ENCODE measurements at regions not wholly inside any gene's neighbourhood (a gene's known extent, or its start where the extent isn't known, plus 50 kb on each side); places are given as distances from the start of the nearest gene placed in this dataset.

DNA sequence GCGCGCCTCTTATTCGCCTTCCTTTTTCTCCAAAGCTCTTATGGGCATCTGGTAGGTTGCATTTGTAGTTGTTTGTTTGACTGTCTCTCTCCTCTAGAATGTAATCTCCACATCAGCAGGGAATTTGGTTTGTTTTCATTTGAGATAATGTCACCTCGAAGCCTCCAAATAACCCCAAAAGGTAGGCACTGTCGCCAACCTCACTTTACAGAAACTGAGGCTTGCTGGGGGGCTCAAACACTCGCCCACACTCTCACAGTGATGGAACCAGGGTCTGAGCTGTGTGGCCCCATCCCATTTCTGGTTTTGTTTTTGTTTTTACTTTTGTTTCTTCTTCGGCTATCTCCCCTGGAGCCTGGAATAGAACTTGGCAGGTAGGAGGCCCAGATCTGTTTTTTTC lies 172.2 kb upstream of the MYCN start:
- no peak for DNase-seq
- intact Hi-C loops (cut with DNase I; ENCODE audit: low total_unique reads): no loop called here
- TF ChIP-seq POLR2AphosphoS5 (IDR thresholded peaks at IDR 0.05) (no peak), POLR2A (IDR thresholded peaks at IDR 0.05) (no peak)
- TF ChIP-seq, protein P1, sequence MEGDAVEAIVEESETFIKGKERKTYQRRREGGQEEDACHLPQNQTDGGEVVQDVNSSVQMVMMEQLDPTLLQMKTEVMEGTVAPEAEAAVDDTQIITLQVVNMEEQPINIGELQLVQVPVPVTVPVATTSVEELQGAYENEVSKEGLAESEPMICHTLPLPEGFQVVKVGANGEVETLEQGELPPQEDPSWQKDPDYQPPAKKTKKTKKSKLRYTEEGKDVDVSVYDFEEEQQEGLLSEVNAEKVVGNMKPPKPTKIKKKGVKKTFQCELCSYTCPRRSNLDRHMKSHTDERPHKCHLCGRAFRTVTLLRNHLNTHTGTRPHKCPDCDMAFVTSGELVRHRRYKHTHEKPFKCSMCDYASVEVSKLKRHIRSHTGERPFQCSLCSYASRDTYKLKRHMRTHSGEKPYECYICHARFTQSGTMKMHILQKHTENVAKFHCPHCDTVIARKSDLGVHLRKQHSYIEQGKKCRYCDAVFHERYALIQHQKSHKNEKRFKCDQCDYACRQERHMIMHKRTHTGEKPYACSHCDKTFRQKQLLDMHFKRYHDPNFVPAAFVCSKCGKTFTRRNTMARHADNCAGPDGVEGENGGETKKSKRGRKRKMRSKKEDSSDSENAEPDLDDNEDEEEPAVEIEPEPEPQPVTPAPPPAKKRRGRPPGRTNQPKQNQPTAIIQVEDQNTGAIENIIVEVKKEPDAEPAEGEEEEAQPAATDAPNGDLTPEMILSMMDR (IDR thresholded peaks at IDR 0.05 in 8 of 11, conservative IDR thresholded peaks at IDR 0.05 in 3 of 11): no peak
- Histone ChIP-seq H3K4me1 (no peaks in the 10 kb centered on the region), H3K9me3 (no peaks in the 10 kb centered on the region), H3K4me3 (no peak overlapping the region), H3K27ac (no peak overlapping the region), H3K36me3 (no peaks in the 10 kb centered on the region), H3K27me3 (replicated peaks in 1 of 7) (no peaks in the 10 kb centered on the region)
- 72 to 85% (median 77%) methylated on average over 7 of the region's 7 CpGs for WGBS, 5 donors

DNA sequence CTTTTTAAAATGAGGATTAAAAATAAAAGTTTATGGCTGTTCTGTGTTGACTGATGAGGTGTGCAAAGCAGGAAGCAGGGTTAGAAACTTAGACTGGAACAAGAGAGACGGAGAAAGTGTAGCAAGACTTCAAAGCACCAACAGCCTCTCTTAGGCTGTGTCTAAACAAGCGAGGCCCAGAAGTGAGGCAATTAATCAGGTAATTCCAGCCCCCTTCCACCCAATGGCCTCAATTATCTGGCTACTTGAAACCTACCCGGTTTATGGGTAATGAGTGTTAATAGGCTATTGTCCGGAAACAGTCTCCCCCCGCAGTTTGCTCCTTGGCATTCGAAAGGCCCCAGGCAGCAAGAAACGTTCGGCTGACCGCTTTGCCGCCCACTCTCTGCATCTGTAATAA lies 171.7 kb upstream of the MYCN start:
- H3K27me3 ChIP-seq (replicated peaks in 1 of 7): no peaks in the 10 kb centered on the region
- WGBS, 5 donors: 73 to 93% (median 82%) methylated on average over 10 of the region's 10 CpGs
- no peak for DNase-seq
- no peaks in the 10 kb centered on the region for H3K36me3 ChIP-seq
- intact Hi-C loops (cut with DNase I; ENCODE audit: low total_unique reads): no loop called here
- H3K4me3 ChIP-seq: no peak overlapping the region
- no peak overlapping the region for H3K27ac ChIP-seq
- TF ChIP-seq, protein P1 (IDR thresholded peaks at IDR 0.05 in 8 of 11, conservative IDR thresholded peaks at IDR 0.05 in 3 of 11): no peak
- TF ChIP-seq POLR2AphosphoS5 (IDR thresholded peaks at IDR 0.05): no peak
- TF ChIP-seq POLR2A (IDR thresholded peaks at IDR 0.05): no peak
- no peaks in the 10 kb centered on the region for H3K4me1 ChIP-seq
- no peaks in the 10 kb centered on the region for H3K9me3 ChIP-seq

DNA sequence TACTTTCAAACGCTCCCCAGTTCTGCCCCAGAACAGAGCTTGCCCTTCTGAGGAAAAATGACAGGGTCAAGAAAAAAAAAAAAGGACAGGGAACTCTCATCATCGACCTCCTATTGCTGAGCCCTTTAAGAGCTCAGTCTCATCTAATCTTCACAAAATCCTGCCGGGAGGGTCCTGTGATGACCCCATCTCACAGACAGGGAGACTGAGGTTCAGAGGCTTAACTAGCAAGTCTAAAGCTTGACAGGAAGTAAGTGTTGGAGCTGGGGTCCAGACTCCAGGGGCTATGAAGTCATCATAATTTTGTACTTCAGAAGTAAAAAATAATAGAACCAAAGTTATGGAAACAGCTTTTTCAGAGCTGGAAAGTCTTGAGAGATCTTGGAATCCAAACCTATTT lies 171.1 kb upstream of the MYCN start:
- no peak for DNase-seq
- no peaks in the 10 kb centered on the region for H3K27me3 ChIP-seq (replicated peaks in 1 of 7)
- TF ChIP-seq POLR2AphosphoS5 (IDR thresholded peaks at IDR 0.05) (no peak), POLR2A (IDR thresholded peaks at IDR 0.05) (no peak)
- TF ChIP-seq, protein P1 (IDR thresholded peaks at IDR 0.05 in 8 of 11, conservative IDR thresholded peaks at IDR 0.05 in 3 of 11): no peak
- no peak overlapping the region for H3K4me3 ChIP-seq
- intact Hi-C loops (cut with DNase I; ENCODE audit: low total_unique reads): no loop called here
- no peaks in the 10 kb centered on the region for H3K4me1 ChIP-seq
- no peaks in the 10 kb centered on the region for H3K36me3 ChIP-seq
- H3K27ac ChIP-seq: no peak overlapping the region
- no peaks in the 10 kb centered on the region for H3K9me3 ChIP-seq
- whole genome bisulfite sequencing, 5 donors: 66 to 80% (median 79%) methylated on average over 3 of the region's 3 CpGs

DNA sequence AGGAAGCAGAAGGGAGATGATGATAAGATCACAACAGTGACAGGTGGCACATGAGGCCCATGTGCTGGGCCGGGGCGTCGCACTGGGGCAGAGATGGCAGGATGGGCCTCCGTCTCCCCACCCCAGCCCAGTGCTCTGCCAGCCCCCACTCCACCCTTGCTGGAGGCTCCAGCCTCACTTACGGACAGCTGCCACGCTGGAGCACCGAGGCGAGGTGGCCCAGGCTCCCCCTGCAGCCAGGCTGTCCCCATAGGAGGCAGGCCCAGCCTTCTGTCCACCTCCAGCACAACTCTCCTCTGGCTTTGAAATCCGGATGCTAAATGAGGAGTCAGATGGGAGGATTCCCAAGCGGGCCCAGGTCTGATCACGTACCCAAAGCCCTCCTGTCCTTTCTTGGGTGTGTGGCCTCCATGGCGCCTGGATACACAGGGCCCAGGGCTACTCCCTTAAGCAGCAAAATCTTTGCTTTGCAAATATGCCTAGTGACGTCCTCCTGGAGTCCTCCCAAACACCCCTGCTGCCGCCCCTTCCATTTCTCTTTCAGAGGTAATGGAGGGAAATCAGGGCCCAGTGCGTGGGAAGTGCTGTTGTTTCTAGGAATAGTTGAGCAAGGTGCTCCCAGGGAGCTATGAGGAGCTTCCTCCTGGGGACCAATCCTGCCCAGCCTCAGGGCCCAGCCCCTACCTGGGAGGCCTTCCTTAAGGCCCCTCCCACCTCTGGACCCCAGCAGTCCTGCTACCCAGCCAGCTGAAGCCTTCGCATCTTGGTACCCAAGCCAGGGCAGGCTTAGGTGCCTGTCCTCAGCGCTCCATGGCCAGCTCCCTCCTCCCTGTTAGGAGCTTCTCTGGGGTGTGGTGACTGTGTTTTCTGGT lies 170.4 kb upstream of the MYCN start:
- H3K4me3 ChIP-seq: no peak overlapping the region
- DNase-seq: no peak
- no peaks in the 10 kb centered on the region for H3K27me3 ChIP-seq (replicated peaks in 1 of 7)
- H3K9me3 ChIP-seq: no peaks in the 10 kb centered on the region
- TF ChIP-seq POLR2A (IDR thresholded peaks at IDR 0.05): no peak
- TF ChIP-seq POLR2AphosphoS5 (IDR thresholded peaks at IDR 0.05): peak in 1 of 3 donors; percentile 17
- no peaks in the 10 kb centered on the region for H3K36me3 ChIP-seq
- H3K27ac ChIP-seq: no peak overlapping the region
- H3K4me1 ChIP-seq: no peaks in the 10 kb centered on the region
- WGBS, 5 donors: 63 to 81% (median 70%) methylated on average over 13 to 17 of the region's 17 CpGs
- intact Hi-C loops (cut with DNase I; ENCODE audit: low total_unique reads): no loop called here

Data from spleen (tissue), 11 donors.